CD4-positive, CD25-positive, alpha-beta regulatory T cell (primary cell): ENCODE measurements at regions not wholly inside any gene's neighbourhood (a gene's known extent, or its start where the extent isn't known, plus 50 kb on each side); places are given as distances from the start of the nearest gene placed in this dataset.

Source experiments
- ATAC-seq, 2 donors: fragments of 150-1000 bp; cut with Tn5 transposase; one replicate each; pipeline ENCODE4 v1.10.0; 2021; ENCODE audit warnings: low read depth in 2 of 2, moderate number of reproducible peaks in 2 of 2, moderate library complexity in 1 of 2
- DNase-seq, 3 donors: peaks; one replicate each; pipeline versions ENCODE4 v3.0.0 to v3.0.0-alpha.2; 2012 to 2022; ENCODE audit warnings: mixed read lengths in 1 of 3
- H3K27ac ChIP-seq: one replicate; pipeline ENCODE4 v1.7.0; 2013; ENCODE audit warnings: mild to moderate bottlenecking, low read length; ENCODE audit not compliant: insufficient read depth, poor library complexity, severe bottlenecking
- H3K27me3 ChIP-seq: one replicate; pipeline ENCODE4 v1.7.0; 2013; ENCODE audit warnings: low read length; ENCODE audit not compliant: control insufficient read depth, insufficient read depth
- H3K36me3 ChIP-seq: one replicate; pipeline ENCODE4 v1.7.0; 2013; ENCODE audit warnings: mild to moderate bottlenecking, low read length, moderate library complexity; ENCODE audit not compliant: control insufficient read depth, insufficient read depth
- H3K4me1 ChIP-seq: 2 replicates; pipeline ENCODE4 v1.7.0; 2013; ENCODE audit warnings: mild to moderate bottlenecking, low read length; ENCODE audit not compliant: insufficient read depth, control insufficient read depth, poor library complexity, severe bottlenecking
- H3K4me3 ChIP-seq: one replicate; pipeline ENCODE4 v1.7.0; 2013; ENCODE audit warnings: low read depth, mild to moderate bottlenecking, low read length, moderate library complexity
- H3K9me3 ChIP-seq, 2 experiments: 1 replicate in 1 of 2; 2 replicates in 1 of 2; pipeline ENCODE4 v1.7.0; 2013; ENCODE audit warnings: low read length in 2 of 2, mild to moderate bottlenecking in 1 of 2, moderate library complexity in 1 of 2; ENCODE audit not compliant: control insufficient read depth in 2 of 2
- H3K27ac Mint-ChIP-seq, 3 donors: one replicate each; pipeline ENCODE4 v1.8.0; 2020 to 2022; ENCODE audit warnings: mild to moderate bottlenecking in 3 of 3, mixed read lengths in 3 of 3, moderate library complexity in 2 of 3
- H3K27me3 Mint-ChIP-seq: one replicate; pipeline ENCODE4 v1.8.0; 2022; ENCODE audit warnings: mild to moderate bottlenecking, mixed read lengths
- H3K36me3 Mint-ChIP-seq: one replicate; pipeline ENCODE4 v1.8.0; 2020; ENCODE audit warnings: mixed read lengths
- H3K4me1 Mint-ChIP-seq, 4 donors: one replicate each; pipeline ENCODE4 v1.8.0; 2020 to 2022; ENCODE audit warnings: mixed read lengths in 4 of 4, mild to moderate bottlenecking in 1 of 4
- H3K4me3 Mint-ChIP-seq, 4 donors: one replicate each; pipeline ENCODE4 v1.8.0; 2020 to 2022; ENCODE audit warnings: mild to moderate bottlenecking in 4 of 4, mixed read lengths in 4 of 4, moderate library complexity in 3 of 4
- H3K9me3 Mint-ChIP-seq, 7 donors: one replicate each; pipeline ENCODE4 v1.8.0; 2020 to 2022; ENCODE audit warnings: mixed read lengths in 7 of 7, mild to moderate bottlenecking in 3 of 7, moderate library complexity in 2 of 7

DNA sequence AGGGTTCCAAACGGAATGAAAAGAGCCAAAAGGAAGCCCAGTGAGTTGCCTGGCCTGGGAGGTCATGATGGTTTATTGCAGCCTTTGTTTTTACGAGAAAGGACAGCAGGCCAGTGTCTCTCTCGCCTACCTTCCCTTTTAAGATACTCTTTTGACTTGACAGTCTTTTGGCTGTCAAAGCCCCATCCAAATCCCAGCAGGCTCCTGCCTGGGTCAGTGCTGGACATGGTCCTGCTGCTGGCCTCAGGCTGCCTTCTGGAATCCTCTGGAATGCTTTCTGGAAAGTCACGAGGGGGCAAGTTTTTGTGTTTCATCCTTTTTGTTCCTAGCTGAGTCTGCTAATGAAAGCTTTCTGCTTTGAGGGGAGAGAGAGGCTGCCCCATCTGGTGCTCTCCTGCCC, 444.8 kb downstream of the OLFM4 start:
- Mint-ChIP-seq H3K27ac (no peak overlapping the region), H3K27me3 (no peaks in the 10 kb centered on the region), H3K4me3 (no peak overlapping the region), H3K4me1 (no peaks in the 10 kb centered on the region), H3K36me3 (no peaks in the 10 kb centered on the region), H3K9me3 (peaks cover 1 to 15% (median 3%) of the 10 kb centered on the region in 7 donors)
- Histone ChIP-seq H3K27ac (no peak overlapping the region), H3K27me3 (no peaks in the 10 kb centered on the region), H3K36me3 (no peaks in the 10 kb centered on the region), H3K4me3 (no peak overlapping the region), H3K9me3 (no peaks in the 10 kb centered on the region), H3K4me1 (no peaks in the 10 kb centered on the region)
- ATAC-seq: no peak
- DNase-seq: no peak

DNA sequence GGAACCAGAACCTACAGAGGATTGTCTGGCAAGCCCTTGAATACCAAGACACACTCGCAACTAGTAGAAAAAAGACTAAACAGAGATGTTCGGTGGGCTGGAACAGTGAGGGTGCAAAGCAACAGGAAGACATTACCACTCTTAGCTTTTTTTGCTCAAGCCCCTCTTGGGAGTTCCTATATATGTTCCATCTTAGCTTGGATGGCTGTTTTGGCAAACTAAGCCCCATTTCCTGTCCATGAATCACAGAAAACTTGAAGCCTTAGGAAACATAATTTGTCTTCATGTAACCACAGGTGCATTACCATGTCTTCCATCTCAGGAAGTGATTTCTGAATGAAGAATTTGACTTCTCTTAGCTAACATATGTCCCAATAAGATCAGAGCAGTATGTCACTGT, 446.3 kb downstream of the OLFM4 start:
- no peak for DNase-seq
- H3K4me3 ChIP-seq: no peak overlapping the region
- H3K36me3 ChIP-seq: no peaks in the 10 kb centered on the region
- no peaks in the 10 kb centered on the region for H3K4me1 ChIP-seq
- H3K27me3 Mint-ChIP-seq: no peaks in the 10 kb centered on the region
- H3K27ac Mint-ChIP-seq: no peak overlapping the region
- ATAC-seq: no peak
- peaks cover 1 to 12% (median 2%) of the 10 kb centered on the region in 7 donors for H3K9me3 Mint-ChIP-seq
- no peaks in the 10 kb centered on the region for H3K27me3 ChIP-seq
- H3K36me3 Mint-ChIP-seq: no peaks in the 10 kb centered on the region
- no peak overlapping the region for H3K4me3 Mint-ChIP-seq
- H3K27ac ChIP-seq: no peak overlapping the region
- H3K9me3 ChIP-seq: no peaks in the 10 kb centered on the region
- H3K4me1 Mint-ChIP-seq: no peaks in the 10 kb centered on the region

DNA sequence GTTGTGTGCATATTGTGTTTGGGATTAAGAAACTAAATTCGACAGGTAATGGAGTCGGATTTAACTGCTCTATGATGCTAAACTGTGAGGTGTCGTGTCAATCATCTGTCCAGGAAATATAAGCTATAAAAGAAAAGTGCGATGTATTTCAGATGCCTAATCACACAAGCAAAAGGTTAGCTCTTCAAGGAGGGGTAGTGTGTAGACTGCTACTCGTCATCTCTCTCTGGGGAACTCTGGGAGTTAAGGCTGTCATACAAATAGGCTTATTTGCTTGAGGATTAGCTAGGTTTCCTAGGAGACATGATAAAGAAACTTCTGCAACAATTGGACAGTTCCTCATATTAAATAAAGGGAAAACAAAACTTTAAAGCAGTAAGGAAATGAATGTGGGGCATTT, 462.1 kb downstream of the OLFM4 start:
- no peak for DNase-seq
- Mint-ChIP-seq H3K4me1 (no peaks in the 10 kb centered on the region), H3K27ac (no peak overlapping the region), H3K36me3 (no peaks in the 10 kb centered on the region), H3K9me3 (peaks cover 3 to 16% (median 5%) of the 10 kb centered on the region in 7 donors), H3K4me3 (no peak overlapping the region), H3K27me3 (no peaks in the 10 kb centered on the region)
- H3K27ac ChIP-seq: no peak overlapping the region
- H3K4me3 ChIP-seq: no peak overlapping the region
- H3K4me1 ChIP-seq: no peaks in the 10 kb centered on the region
- no peak for ATAC-seq
- H3K9me3 ChIP-seq: peaks cover 0 to 3% of the 10 kb centered on the region in 2 experiments
- no peaks in the 10 kb centered on the region for H3K27me3 ChIP-seq
- no peaks in the 10 kb centered on the region for H3K36me3 ChIP-seq

DNA sequence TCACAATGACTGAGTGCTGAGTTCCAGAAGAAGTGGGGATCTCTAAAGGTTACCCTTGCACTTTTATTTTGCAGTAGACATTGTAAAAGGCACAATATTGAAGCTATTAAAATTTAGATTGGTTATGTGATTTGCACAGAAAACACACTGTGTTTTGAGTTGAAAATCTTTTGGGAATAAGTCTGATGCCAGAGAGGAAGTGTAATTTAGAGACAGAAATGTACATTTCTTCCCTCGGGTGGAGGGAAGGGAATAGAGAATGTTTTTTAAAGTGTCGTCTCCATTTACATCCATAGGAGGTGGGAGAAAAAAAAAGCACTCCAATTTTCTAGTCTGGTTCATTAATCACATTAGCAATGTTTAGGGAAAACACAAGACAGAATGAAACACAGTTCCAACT, 465.8 kb downstream of the OLFM4 start:
- no peak overlapping the region for H3K4me3 Mint-ChIP-seq
- H3K4me3 ChIP-seq: no peak overlapping the region

DNA sequence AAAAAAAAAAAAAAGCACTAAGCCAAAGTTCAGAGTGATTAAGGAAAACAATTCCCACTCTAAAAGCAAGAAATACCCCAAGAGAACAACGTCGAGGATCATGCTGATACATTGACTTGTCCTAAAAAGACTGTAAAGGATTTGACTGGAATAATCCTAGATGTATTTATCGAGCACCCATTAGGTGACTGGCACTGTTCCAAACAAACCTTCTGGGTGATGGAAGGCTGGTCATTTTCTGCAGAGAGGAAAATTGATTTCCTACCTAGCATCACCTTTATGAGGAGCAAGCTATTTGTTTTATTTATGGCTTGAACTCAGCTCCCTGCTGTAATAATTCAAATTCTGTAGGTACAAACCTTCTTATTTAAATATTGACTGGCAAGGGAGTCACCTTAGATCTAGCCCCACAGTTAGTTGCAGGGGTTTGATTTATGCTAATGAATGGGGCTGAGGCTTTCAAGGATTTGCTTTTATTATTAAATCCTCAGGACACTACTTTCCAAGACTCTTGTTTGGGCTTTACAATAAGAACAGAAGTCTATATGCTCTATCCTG, 471.0 kb downstream of the OLFM4 start:
- Mint-ChIP-seq H3K9me3 (peaks cover 0 to 20% (median 8%) of the 10 kb centered on the region in 7 donors), H3K4me1 (no peaks in the 10 kb centered on the region)

More for the DNA sequence above, 465.8 kb downstream of the OLFM4 start:
- Mint-ChIP-seq H3K4me1 (no peaks in the 10 kb centered on the region), H3K27me3 (no peaks in the 10 kb centered on the region), H3K27ac (no peak overlapping the region), H3K36me3 (no peaks in the 10 kb centered on the region), H3K9me3 (peaks cover 0 to 22% (median 8%) of the 10 kb centered on the region in 7 donors)
- H3K36me3 ChIP-seq: no peaks in the 10 kb centered on the region
- H3K27me3 ChIP-seq: no peaks in the 10 kb centered on the region
- no peak for ATAC-seq
- DNase-seq: no peak
- no peaks in the 10 kb centered on the region for H3K4me1 ChIP-seq
- H3K9me3 ChIP-seq: peaks cover 0 to 3% of the 10 kb centered on the region in 2 experiments
- H3K27ac ChIP-seq: no peak overlapping the region

DNA sequence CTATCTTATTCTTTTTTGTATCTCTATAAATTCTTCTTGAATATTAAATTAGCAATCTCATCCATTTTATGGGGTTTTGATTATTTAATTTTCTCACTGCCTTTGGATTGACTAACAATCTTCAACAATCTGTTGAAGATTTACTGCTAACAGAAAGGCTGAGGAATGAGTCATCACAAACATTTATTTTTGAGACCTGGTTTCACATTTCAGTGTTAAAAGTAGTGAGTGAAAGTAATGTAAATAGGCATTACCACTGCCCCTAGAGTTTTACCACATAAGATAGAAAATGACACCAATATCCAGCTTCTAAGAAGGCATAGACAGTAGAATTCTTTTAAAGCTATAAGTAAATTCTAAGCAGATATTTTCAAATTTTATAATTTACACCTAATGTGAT, 472.8 kb downstream of the OLFM4 start:
- H3K27me3 ChIP-seq: no peaks in the 10 kb centered on the region
- no peak overlapping the region for H3K27ac ChIP-seq
- ATAC-seq (no peak), DNase-seq (no peak)
- H3K4me1 ChIP-seq: no peaks in the 10 kb centered on the region
- H3K4me1 Mint-ChIP-seq: no peaks in the 10 kb centered on the region
- H3K36me3 ChIP-seq: no peaks in the 10 kb centered on the region
- H3K9me3 Mint-ChIP-seq: peaks cover 0 to 15% (median 6%) of the 10 kb centered on the region in 7 donors
- no peaks in the 10 kb centered on the region for H3K36me3 Mint-ChIP-seq
- H3K4me3 Mint-ChIP-seq: no peak overlapping the region
- H3K9me3 ChIP-seq: no peaks in the 10 kb centered on the region
- no peak overlapping the region for H3K27ac Mint-ChIP-seq
- H3K27me3 Mint-ChIP-seq: no peaks in the 10 kb centered on the region
- H3K4me3 ChIP-seq: no peak overlapping the region

More for the DNA sequence above, 471.0 kb downstream of the OLFM4 start:
- H3K4me3 Mint-ChIP-seq: no peak overlapping the region
- no peaks in the 10 kb centered on the region for H3K27me3 Mint-ChIP-seq
- H3K27ac Mint-ChIP-seq: no peak overlapping the region
- H3K27me3 ChIP-seq: no peaks in the 10 kb centered on the region
- no peaks in the 10 kb centered on the region for H3K9me3 ChIP-seq
- H3K27ac ChIP-seq: no peak overlapping the region
- H3K4me1 ChIP-seq: no peaks in the 10 kb centered on the region
- H3K36me3 ChIP-seq: no peaks in the 10 kb centered on the region
- no peak overlapping the region for H3K4me3 ChIP-seq
- ATAC-seq (no peak), DNase-seq (no peak)
- no peaks in the 10 kb centered on the region for H3K36me3 Mint-ChIP-seq

DNA sequence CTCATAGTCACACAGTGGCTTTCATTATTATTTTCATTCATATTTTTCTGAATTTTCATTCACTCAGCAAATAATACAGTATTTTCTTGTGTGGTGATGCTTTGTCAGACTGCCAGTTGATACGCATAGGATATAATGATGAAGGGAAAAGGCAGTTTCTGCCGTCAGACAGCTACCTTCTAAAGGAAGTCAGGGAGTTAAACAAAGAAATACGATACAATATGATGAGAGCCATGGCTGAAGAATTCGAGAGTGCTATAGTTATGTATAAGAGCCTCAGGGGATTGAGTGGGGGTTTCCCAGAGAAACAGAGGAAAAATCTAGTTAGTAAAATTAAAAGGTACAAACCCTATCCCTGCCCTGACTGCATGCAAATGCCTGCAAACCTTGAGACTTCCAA, 479.1 kb downstream of the OLFM4 start:
- Histone ChIP-seq H3K27me3 (no peaks in the 10 kb centered on the region), H3K9me3 (no peaks in the 10 kb centered on the region), H3K27ac (no peak overlapping the region), H3K4me1 (no peaks in the 10 kb centered on the region), H3K4me3 (no peak overlapping the region), H3K36me3 (no peaks in the 10 kb centered on the region)
- H3K27ac Mint-ChIP-seq: no peak overlapping the region
- DNase-seq (no peak), ATAC-seq (no peak)
- H3K9me3 Mint-ChIP-seq: peaks cover 3 to 13% (median 5%) of the 10 kb centered on the region in 7 donors
- no peaks in the 10 kb centered on the region for H3K36me3 Mint-ChIP-seq
- H3K27me3 Mint-ChIP-seq: no peaks in the 10 kb centered on the region
- H3K4me3 Mint-ChIP-seq: no peak overlapping the region
- H3K4me1 Mint-ChIP-seq: no peaks in the 10 kb centered on the region

DNA sequence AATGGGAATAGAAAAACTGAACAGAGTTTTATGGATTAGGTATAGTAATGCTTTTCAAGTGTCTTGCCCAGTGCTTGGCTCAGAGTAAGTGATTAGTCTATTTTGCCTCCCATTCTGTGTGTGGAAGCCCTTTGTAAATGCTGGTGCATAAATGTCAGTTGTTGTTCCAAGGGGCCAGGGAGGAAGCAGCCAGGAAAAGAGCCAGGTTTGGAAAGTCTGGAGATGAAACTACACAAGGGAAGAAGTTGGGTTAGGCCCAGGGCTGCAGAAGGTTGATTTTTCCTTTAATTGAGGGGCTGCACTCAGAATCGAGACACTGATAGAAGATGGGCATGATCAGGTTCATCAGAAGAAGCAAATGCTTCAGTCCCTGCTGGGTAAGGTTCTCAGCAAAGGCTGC, 484.0 kb downstream of the OLFM4 start:
- Mint-ChIP-seq H3K4me1 (no peaks in the 10 kb centered on the region), H3K27me3 (no peaks in the 10 kb centered on the region), H3K9me3 (peaks cover 0 to 13% (median 4%) of the 10 kb centered on the region in 7 donors), H3K27ac (no peak overlapping the region), H3K36me3 (no peaks in the 10 kb centered on the region), H3K4me3 (no peak overlapping the region)
- Histone ChIP-seq H3K27ac (no peak overlapping the region), H3K27me3 (no peaks in the 10 kb centered on the region), H3K4me3 (no peak overlapping the region), H3K9me3 (no peaks in the 10 kb centered on the region), H3K36me3 (no peaks in the 10 kb centered on the region), H3K4me1 (no peaks in the 10 kb centered on the region)
- DNase-seq (no peak), ATAC-seq (no peak)
